CD4-positive, alpha-beta memory T cell (primary cell): ENCODE measurements at regions not wholly inside any gene's neighbourhood (a gene's known extent, or its start where the extent isn't known, plus 50 kb on each side); places are given as distances from the start of the nearest gene placed in this dataset.

ENCODE experiments used
- CTCF ChIA-PET: fragments of 350-600 bp; sonication (Branson Sonifier 250); formaldehyde crosslinking; loops from one replicate; lab custom pipeline; 2021; ENCODE audit warnings: inconsistent platforms; ENCODE audit not compliant: partially characterized antibody; lab: Charles Lee
- POLR2A ChIA-PET: fragments of 350-600 bp; sonication (Branson Sonifier 250); formaldehyde crosslinking; loops from one replicate; lab custom pipeline; 2021; ENCODE audit not compliant: partially characterized antibody; lab: Charles Lee
- DNase-seq, 5 donors: peaks; one replicate each; pipeline versions ENCODE4 v3.0.0 to v3.0.0-alpha.2; 2020 to 2022; ENCODE audit warnings: mixed read lengths in 1 of 5
- H3K27ac ChIP-seq: one replicate; pipeline ENCODE4 v1.7.0; 2013; ENCODE audit warnings: low read depth, low read length
- H3K27me3 ChIP-seq: 2 replicates; pipeline ENCODE4 v1.7.0; 2013; ENCODE audit warnings: mild to moderate bottlenecking, low read length, moderate library complexity; ENCODE audit not compliant: insufficient read depth
- H3K36me3 ChIP-seq: 2 replicates; pipeline ENCODE4 v1.7.0; 2013; ENCODE audit warnings: mild to moderate bottlenecking, low read length, moderate library complexity; ENCODE audit not compliant: insufficient read depth
- H3K4me1 ChIP-seq: 2 replicates; pipeline ENCODE4 v1.7.0; 2013; ENCODE audit warnings: mild to moderate bottlenecking, low read length, moderate library complexity; ENCODE audit not compliant: insufficient read depth
- H3K4me3 ChIP-seq, 2 donors: one replicate each; pipeline ENCODE4 v1.7.0; 2013; ENCODE audit warnings: low read length in 2 of 2, mild to moderate bottlenecking in 1 of 2
- H3K9me3 ChIP-seq, 2 donors: one replicate each; pipeline ENCODE4 v1.7.0; 2013; ENCODE audit warnings: low read length in 2 of 2, control low read depth in 1 of 2; ENCODE audit not compliant: control insufficient read depth in 1 of 2
- H3K27ac Mint-ChIP-seq, 7 donors: one replicate each; pipeline ENCODE4 v1.8.0; 2020 to 2021; ENCODE audit warnings: mixed read lengths in 7 of 7, mild to moderate bottlenecking in 6 of 7, inconsistent platforms in 3 of 7, moderate library complexity in 3 of 7
- H3K27me3 Mint-ChIP-seq, 2 donors: one replicate each; pipeline ENCODE4 v1.8.0; 2020 to 2021; ENCODE audit warnings: mixed read lengths in 2 of 2
- H3K36me3 Mint-ChIP-seq, 2 donors: one replicate each; pipeline ENCODE4 v1.8.0; 2020 to 2021; ENCODE audit warnings: mixed read lengths in 2 of 2, inconsistent platforms in 1 of 2, mild to moderate bottlenecking in 1 of 2
- H3K4me1 Mint-ChIP-seq, 4 donors: one replicate each; pipeline ENCODE4 v1.8.0; 2020 to 2021; ENCODE audit warnings: mixed read lengths in 4 of 4, mild to moderate bottlenecking in 1 of 4
- H3K4me3 Mint-ChIP-seq, 8 donors: one replicate each; pipeline ENCODE4 v1.8.0; 2020 to 2021; ENCODE audit warnings: mixed read lengths in 8 of 8, mild to moderate bottlenecking in 7 of 8, moderate library complexity in 6 of 8, inconsistent platforms in 3 of 8
- H3K9me3 Mint-ChIP-seq, 8 donors: one replicate each; pipeline ENCODE4 v1.8.0; 2020 to 2021; ENCODE audit warnings: mixed read lengths in 8 of 8, mild to moderate bottlenecking in 5 of 8, inconsistent platforms in 3 of 8, moderate library complexity in 1 of 8
- intact Hi-C: fragments of 100-400 bp; cut with micrococcal nuclease; formaldehyde crosslinking; loops from one replicate; pipeline ENCODE4 v1.15.1; 2023

GRCh38 chrX:13933352-13933751 is 96.3 kb downstream of the GEMIN8 start:
- intact Hi-C loops: no loop called here
- Mint-ChIP-seq H3K27ac (no peak overlapping the region), H3K4me1 (peaks cover 0 to 9% (median 4%) of the 10 kb centered on the region in 4 donors), H3K4me3 (no peak overlapping the region), H3K27me3 (peaks cover 4 to 9% of the 10 kb centered on the region in 2 donors), H3K9me3 (no peaks in the 10 kb centered on the region), H3K36me3 (no peaks in the 10 kb centered on the region)
- no peak overlapping the region for H3K4me3 ChIP-seq
- no peaks in the 10 kb centered on the region for H3K4me1 ChIP-seq
- ChIA-PET POLR2A (no interaction called here), CTCF (no interaction called here)
- no peaks in the 10 kb centered on the region for H3K27me3 ChIP-seq
- no peaks in the 10 kb centered on the region for H3K9me3 ChIP-seq
- no peak overlapping the region for H3K27ac ChIP-seq
- no peak for DNase-seq
- no peaks in the 10 kb centered on the region for H3K36me3 ChIP-seq

GRCh38 chrX:13932416-13932815 is 97.3 kb downstream of the GEMIN8 start:
- no peaks in the 10 kb centered on the region for H3K9me3 ChIP-seq
- no peak overlapping the region for H3K4me3 ChIP-seq
- Mint-ChIP-seq H3K4me1 (peaks cover 0 to 4% (median under 1%) of the 10 kb centered on the region in 4 donors), H3K36me3 (no peaks in the 10 kb centered on the region), H3K27ac (peak overlapping the region in 1 of 7 donors; percentile 19), H3K27me3 (peaks cover 3 to 6% of the 10 kb centered on the region in 2 donors), H3K9me3 (no peaks in the 10 kb centered on the region), H3K4me3 (no peak overlapping the region)
- intact Hi-C loops: no loop called here
- no peaks in the 10 kb centered on the region for H3K36me3 ChIP-seq
- no peaks in the 10 kb centered on the region for H3K27me3 ChIP-seq
- DNase-seq: no peak
- ChIA-PET POLR2A (no interaction called here), CTCF (no interaction called here)
- H3K27ac ChIP-seq: no peak overlapping the region
- H3K4me1 ChIP-seq: no peaks in the 10 kb centered on the region

GRCh38 chrX:13927175-13927574 is 102.5 kb downstream of the GEMIN8 start:
- CTCF ChIA-PET: no interaction called here
- peaks cover 2% of the 10 kb centered on the region in 2 donors for H3K27me3 Mint-ChIP-seq
- no peaks in the 10 kb centered on the region for H3K36me3 Mint-ChIP-seq
- Histone ChIP-seq H3K27me3 (no peaks in the 10 kb centered on the region), H3K27ac (no peak overlapping the region), H3K9me3 (no peaks in the 10 kb centered on the region), H3K4me1 (no peaks in the 10 kb centered on the region), H3K36me3 (no peaks in the 10 kb centered on the region), H3K4me3 (no peak overlapping the region)
- H3K27ac Mint-ChIP-seq: no peak overlapping the region
- POLR2A ChIA-PET: no interaction called here
- intact Hi-C loops: no loop called here
- no peaks in the 10 kb centered on the region for H3K9me3 Mint-ChIP-seq
- no peak for DNase-seq
- H3K4me1 Mint-ChIP-seq: no peaks in the 10 kb centered on the region
- H3K4me3 Mint-ChIP-seq: no peak overlapping the region

DNA sequence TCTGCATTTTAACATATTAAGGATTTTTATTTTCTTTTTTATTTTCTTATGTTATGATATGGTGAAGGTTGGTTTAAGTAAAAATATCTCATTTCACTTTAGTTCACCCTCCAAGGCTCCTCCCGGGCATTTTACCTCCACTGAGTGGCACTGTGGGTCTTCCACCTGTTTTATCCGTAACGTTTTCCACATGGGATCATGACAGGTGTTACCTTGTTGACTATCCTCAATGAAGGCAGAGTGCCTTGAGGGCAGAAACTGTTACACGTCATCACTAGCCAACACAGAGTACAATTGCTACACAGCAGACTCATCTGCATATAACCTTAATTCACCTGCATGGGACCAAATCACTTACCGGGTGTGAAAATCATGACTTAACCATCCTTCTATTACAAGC is 105.8 kb downstream of the GEMIN8 start:
- H3K4me3 Mint-ChIP-seq: no peak overlapping the region
- ChIA-PET CTCF (no interaction called here), POLR2A (no interaction called here)
- DNase-seq: no peak
- no peaks in the 10 kb centered on the region for H3K9me3 ChIP-seq
- no peak overlapping the region for H3K27ac Mint-ChIP-seq
- no peaks in the 10 kb centered on the region for H3K27me3 ChIP-seq
- no peak overlapping the region for H3K4me3 ChIP-seq
- H3K27me3 Mint-ChIP-seq: peaks cover 0 to 2% of the 10 kb centered on the region in 2 donors
- H3K36me3 ChIP-seq: no peaks in the 10 kb centered on the region
- intact Hi-C loops: no loop called here
- no peaks in the 10 kb centered on the region for H3K4me1 Mint-ChIP-seq
- no peaks in the 10 kb centered on the region for H3K4me1 ChIP-seq
- no peaks in the 10 kb centered on the region for H3K36me3 Mint-ChIP-seq
- H3K9me3 Mint-ChIP-seq: no peaks in the 10 kb centered on the region
- H3K27ac ChIP-seq: no peak overlapping the region

DNA sequence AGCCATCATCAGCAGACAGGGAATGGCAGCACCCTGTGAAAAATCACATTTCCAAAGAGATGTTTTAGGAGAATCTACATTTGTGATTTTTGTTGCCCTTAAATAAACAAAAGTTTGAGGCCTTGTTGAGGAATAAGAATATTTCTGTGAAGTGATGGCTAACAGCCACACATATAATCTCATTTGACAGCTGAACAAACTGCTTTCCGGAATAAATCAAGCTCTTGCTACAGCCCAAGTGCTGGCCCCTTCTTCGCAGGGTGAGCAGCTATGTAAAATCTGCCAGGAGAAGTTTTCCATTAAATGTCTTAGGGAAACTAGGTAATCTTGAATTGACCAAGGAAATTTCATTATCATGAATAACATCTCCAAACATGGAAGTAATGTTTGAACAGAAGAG is 106.4 kb upstream of the GPM6B start:
- ChIA-PET CTCF (no interaction called here), POLR2A (no interaction called here)
- H3K36me3 ChIP-seq: no peaks in the 10 kb centered on the region
- H3K4me3 ChIP-seq: no peak overlapping the region
- no peaks in the 10 kb centered on the region for H3K4me1 ChIP-seq
- H3K9me3 ChIP-seq: no peaks in the 10 kb centered on the region
- Mint-ChIP-seq H3K27me3 (peaks cover 0 to 2% of the 10 kb centered on the region in 2 donors), H3K4me1 (no peaks in the 10 kb centered on the region), H3K9me3 (no peaks in the 10 kb centered on the region), H3K4me3 (no peak overlapping the region), H3K36me3 (no peaks in the 10 kb centered on the region), H3K27ac (no peak overlapping the region)
- intact Hi-C loops: no loop called here
- H3K27me3 ChIP-seq: no peaks in the 10 kb centered on the region
- no peak for DNase-seq
- H3K27ac ChIP-seq: no peak overlapping the region

DNA sequence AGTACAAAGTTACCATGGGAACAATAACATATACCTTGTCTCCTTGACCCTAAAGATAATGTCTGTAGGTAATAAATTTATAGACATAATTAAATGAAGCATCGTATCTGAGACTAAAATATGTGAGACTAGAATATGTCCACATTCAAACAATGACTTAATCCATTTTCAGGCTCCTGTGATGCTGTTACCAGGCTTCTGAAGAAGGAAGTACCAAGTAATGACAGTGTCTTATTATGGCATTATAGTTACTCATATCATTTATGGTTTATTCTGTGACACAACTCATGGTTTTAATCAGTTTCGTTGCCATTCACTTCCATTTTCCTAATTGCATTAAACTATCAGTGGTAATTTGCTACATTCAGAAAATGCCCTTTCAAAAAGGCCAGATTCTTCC is 100.6 kb upstream of the GPM6B start:
- Histone ChIP-seq H3K36me3 (no peaks in the 10 kb centered on the region), H3K27me3 (no peaks in the 10 kb centered on the region), H3K4me1 (no peaks in the 10 kb centered on the region), H3K9me3 (no peaks in the 10 kb centered on the region), H3K4me3 (no peak overlapping the region), H3K27ac (no peak overlapping the region)
- intact Hi-C loops: no loop called here
- DNase-seq: no peak
- Mint-ChIP-seq H3K4me3 (no peak overlapping the region), H3K4me1 (no peaks in the 10 kb centered on the region), H3K9me3 (no peaks in the 10 kb centered on the region), H3K36me3 (no peaks in the 10 kb centered on the region), H3K27me3 (peaks cover 0 to 1% of the 10 kb centered on the region in 2 donors), H3K27ac (no peak overlapping the region)
- POLR2A ChIA-PET: no interaction called here
- CTCF ChIA-PET: no interaction called here

DNA sequence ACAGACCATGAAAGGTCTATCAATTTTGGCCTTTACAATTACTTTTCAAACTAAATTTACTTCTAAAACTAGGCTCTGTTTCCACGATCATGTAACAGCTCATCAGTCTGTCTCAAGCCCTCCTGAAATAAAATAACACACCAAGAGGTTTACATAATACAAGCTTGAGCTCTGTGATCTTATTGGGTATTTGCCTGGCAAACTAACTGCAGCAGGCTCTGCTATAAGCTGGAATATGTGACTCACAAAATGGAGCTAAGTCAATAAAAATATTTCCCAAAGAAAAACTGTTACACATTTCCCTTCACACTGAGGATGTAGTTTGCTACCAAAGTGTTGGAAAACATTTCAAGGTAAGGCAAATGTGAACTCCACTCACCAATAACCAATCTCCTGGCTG is 94.7 kb upstream of the GPM6B start:
- Histone ChIP-seq H3K36me3 (no peaks in the 10 kb centered on the region), H3K4me1 (no peaks in the 10 kb centered on the region), H3K27me3 (no peaks in the 10 kb centered on the region), H3K27ac (no peak overlapping the region), H3K4me3 (no peak overlapping the region), H3K9me3 (no peaks in the 10 kb centered on the region)
- Mint-ChIP-seq H3K36me3 (no peaks in the 10 kb centered on the region), H3K4me1 (no peaks in the 10 kb centered on the region), H3K27me3 (peaks cover 0 to 1% of the 10 kb centered on the region in 2 donors), H3K27ac (no peak overlapping the region), H3K4me3 (no peak overlapping the region), H3K9me3 (no peaks in the 10 kb centered on the region)
- intact Hi-C loops: no loop called here
- CTCF ChIA-PET: no interaction called here
- no peak for DNase-seq
- POLR2A ChIA-PET: no interaction called here

- H3K36me3 Mint-ChIP-seq: no peaks in the 10 kb centered on the region
- Histone ChIP-seq H3K36me3 (no peaks in the 10 kb centered on the region), H3K9me3 (no peaks in the 10 kb centered on the region), H3K27ac (no peak overlapping the region), H3K4me3 (no peak overlapping the region), H3K27me3 (no peaks in the 10 kb centered on the region), H3K4me1 (no peaks in the 10 kb centered on the region)
- no peak for DNase-seq
- POLR2A ChIA-PET: no interaction called here
- H3K27me3 Mint-ChIP-seq: no peaks in the 10 kb centered on the region
- H3K4me1 Mint-ChIP-seq: no peaks in the 10 kb centered on the region
- H3K9me3 Mint-ChIP-seq: no peaks in the 10 kb centered on the region
- intact Hi-C loops: no loop called here
- no peak overlapping the region for H3K27ac Mint-ChIP-seq
- no peak overlapping the region for H3K4me3 Mint-ChIP-seq
- CTCF ChIA-PET: interaction anchor here (0.6 kb wide), 1 partner anchor 152 kb away, joined by 3 read pairs; no protein-coding TSS in a partner anchor
Observed at GRCh38 chrX:13906093-13906492, 89.2 kb upstream of the GPM6B start.
